Hematopoietic multipotent progenitor cell (in vitro differentiated cells): ENCODE measurements at regions not wholly inside any gene's neighbourhood (a gene's known extent, or its start where the extent isn't known, plus 50 kb on each side); places are given as distances from the start of the nearest gene placed in this dataset.

ENCODE experiments used
- DNase-seq, 3 donors: peaks; one replicate each; pipeline ENCODE4 v3.0.0-alpha.2; 2011 to 2015; ENCODE audit warnings: low read depth in 2 of 3, low spot score in 2 of 3

- DNase-seq, result no peak
Observed at GRCh38 chr15:77742127-77742526, 109.4 kb upstream of the LINGO1 start.

- no peak for DNase-seq
Observed at GRCh38 chr15:77741106-77741505, 108.4 kb upstream of the LINGO1 start.

- no peak for DNase-seq
Observed at GRCh38 chr15:77739591-77740378, 107.1 kb upstream of the LINGO1 start.

GRCh38 chr15:77738441-77739302 is 106.0 kb upstream of the LINGO1 start:
- DNase-seq, result no peak

GRCh38 chr15:77738038-77738370 is 105.3 kb upstream of the LINGO1 start:
- DNase-seq, result no peak

GRCh38 chr15:77737238-77738037 is 104.7 kb upstream of the LINGO1 start:
- DNase-seq, result peak in 2 of 3 donors; percentile 9 to 18

GRCh38 chr15:77734306-77734705 is 101.6 kb upstream of the LINGO1 start:
- DNase-seq, result no peak

GRCh38 chr15:77733579-77734300 is 101.0 kb upstream of the LINGO1 start:
- no peak for DNase-seq

GRCh38 chr15:77732514-77733335 is 100.0 kb upstream of the LINGO1 start:
- DNase-seq, result no peak

GRCh38 chr15:77731945-77732344 is 99.2 kb upstream of the LINGO1 start:
- DNase-seq, result no peak

- no peak for DNase-seq
Observed at GRCh38 chr15:77731067-77731466, 98.4 kb upstream of the LINGO1 start.

GRCh38 chr15:77727635-77728304 is 95.1 kb upstream of the LINGO1 start:
- DNase-seq, result no peak

- DNase-seq, result no peak
Observed at GRCh38 chr15:77724715-77725114, 92.0 kb upstream of the LINGO1 start.

GRCh38 chr15:77723756-77724155 is 91.0 kb upstream of the LINGO1 start:
- DNase-seq, result no peak

- DNase-seq, result no peak
Observed at GRCh38 chr15:77722759-77723460, 90.2 kb upstream of the LINGO1 start.

GRCh38 chr15:77721963-77722362 is 89.3 kb upstream of the LINGO1 start:
- DNase-seq, result no peak

- DNase-seq, result no peak
Observed at GRCh38 chr15:77720655-77721054, 87.9 kb upstream of the LINGO1 start.

- DNase-seq, result no peak
Observed at GRCh38 chr15:77720173-77720572, 87.5 kb upstream of the LINGO1 start.

- DNase-seq, result no peak
Observed at GRCh38 chr15:77719450-77719849, 86.7 kb upstream of the LINGO1 start.
